Osteoblast (primary cell): ENCODE measurements at regions not wholly inside any gene's neighbourhood (a gene's known extent, or its start where the extent isn't known, plus 50 kb on each side); places are given as distances from the start of the nearest gene placed in this dataset.

Experiments used
- DNase-seq: peaks from one replicate; pipeline ENCODE4 v3.0.0; 2011; ENCODE audit warnings: low spot score, mixed read lengths; ENCODE audit not compliant: insufficient read length; ENCODE audit errors: missing footprints
- H2AFZ ChIP-seq: 2 replicates; pipeline ENCODE4 v1.6.0; 2011; ENCODE audit warnings: mild to moderate bottlenecking, low read length
- H3K27ac ChIP-seq: 2 replicates; pipeline ENCODE4 v1.5.1; 2011; ENCODE audit warnings: mild to moderate bottlenecking, low read depth, low read length, moderate library complexity
- H3K27me3 ChIP-seq: 2 replicates; pipeline ENCODE4 v1.6.0; 2012; ENCODE audit warnings: mild to moderate bottlenecking, control low read depth, inconsistent platforms, low read length, moderate library complexity; ENCODE audit not compliant: insufficient read depth
- H3K36me3 ChIP-seq: 2 replicates; pipeline ENCODE4 v1.5.1; 2011; ENCODE audit warnings: mild to moderate bottlenecking, low read length, control low read depth, moderate library complexity; ENCODE audit not compliant: insufficient read depth
- H3K4me1 ChIP-seq: 2 replicates; pipeline ENCODE4 v1.5.1; 2011; ENCODE audit warnings: mild to moderate bottlenecking, low read length, control low read depth, moderate library complexity; ENCODE audit not compliant: insufficient read depth
- H3K4me2 ChIP-seq: 2 replicates; pipeline ENCODE4 v1.6.0; 2011; ENCODE audit warnings: mild to moderate bottlenecking, low read length; ENCODE audit not compliant: insufficient read depth
- H3K4me3 ChIP-seq: fragments of 200-600 bp; sonication (generic); 3 replicates; pipeline ENCODE4 v1.5.1; 2012; ENCODE audit warnings: mild to moderate bottlenecking, low read length, inconsistent platforms; ENCODE audit not compliant: insufficient read depth
- H3K79me2 ChIP-seq: 2 replicates; pipeline ENCODE4 v1.6.0; 2012; ENCODE audit warnings: mild to moderate bottlenecking, low read length, control low read depth, inconsistent platforms; ENCODE audit not compliant: insufficient read depth
- H3K9me3 ChIP-seq: 2 replicates; pipeline ENCODE4 v1.5.1; 2011; ENCODE audit warnings: low read depth, low read length, control low read depth
- H4K20me1 ChIP-seq: 2 replicates; pipeline ENCODE4 v1.6.0; 2012; ENCODE audit warnings: mild to moderate bottlenecking, low read length, control low read depth; ENCODE audit not compliant: insufficient read depth
- TF ChIP-seq, protein P1 (sequence below): IDR thresholded peaks from 2 replicates; pipeline ENCODE4 v1.5.1; 2011; ENCODE audit warnings: mild to moderate bottlenecking, low read depth, low read length, moderate library complexity; ENCODE audit errors: extremely low read depth

DNA sequence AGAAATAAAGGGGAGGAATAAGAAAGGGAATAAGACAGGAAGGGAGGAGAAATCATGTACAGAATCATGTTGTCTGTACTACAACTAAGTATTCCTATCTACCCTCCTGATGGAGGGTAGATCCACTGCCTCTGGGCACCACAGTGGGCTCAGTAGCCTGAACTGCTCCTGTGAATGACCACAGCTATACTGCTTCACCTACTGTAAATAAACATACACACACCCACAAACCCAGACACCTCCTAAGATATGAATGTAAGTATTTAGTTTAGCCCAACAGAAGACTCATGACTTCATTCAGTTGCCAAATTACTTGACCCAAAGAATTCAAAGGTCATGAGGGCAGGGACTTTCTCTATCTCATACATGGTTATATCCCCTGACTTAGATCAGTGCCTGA lies 177.3 kb upstream of the C11orf58 start:
- H3K36me3 ChIP-seq: no peaks in the 10 kb centered on the region
- H3K79me2 ChIP-seq: no peaks in the 10 kb centered on the region
- H3K9me3 ChIP-seq: no peaks in the 10 kb centered on the region
- no peaks in the 10 kb centered on the region for H3K4me1 ChIP-seq
- no peak overlapping the region for H2AFZ ChIP-seq
- no peaks in the 10 kb centered on the region for H4K20me1 ChIP-seq
- no peak overlapping the region for H3K27ac ChIP-seq
- H3K4me3 ChIP-seq: no peak overlapping the region
- TF ChIP-seq, protein P1, sequence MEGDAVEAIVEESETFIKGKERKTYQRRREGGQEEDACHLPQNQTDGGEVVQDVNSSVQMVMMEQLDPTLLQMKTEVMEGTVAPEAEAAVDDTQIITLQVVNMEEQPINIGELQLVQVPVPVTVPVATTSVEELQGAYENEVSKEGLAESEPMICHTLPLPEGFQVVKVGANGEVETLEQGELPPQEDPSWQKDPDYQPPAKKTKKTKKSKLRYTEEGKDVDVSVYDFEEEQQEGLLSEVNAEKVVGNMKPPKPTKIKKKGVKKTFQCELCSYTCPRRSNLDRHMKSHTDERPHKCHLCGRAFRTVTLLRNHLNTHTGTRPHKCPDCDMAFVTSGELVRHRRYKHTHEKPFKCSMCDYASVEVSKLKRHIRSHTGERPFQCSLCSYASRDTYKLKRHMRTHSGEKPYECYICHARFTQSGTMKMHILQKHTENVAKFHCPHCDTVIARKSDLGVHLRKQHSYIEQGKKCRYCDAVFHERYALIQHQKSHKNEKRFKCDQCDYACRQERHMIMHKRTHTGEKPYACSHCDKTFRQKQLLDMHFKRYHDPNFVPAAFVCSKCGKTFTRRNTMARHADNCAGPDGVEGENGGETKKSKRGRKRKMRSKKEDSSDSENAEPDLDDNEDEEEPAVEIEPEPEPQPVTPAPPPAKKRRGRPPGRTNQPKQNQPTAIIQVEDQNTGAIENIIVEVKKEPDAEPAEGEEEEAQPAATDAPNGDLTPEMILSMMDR: no peak
- H3K27me3 ChIP-seq: no peaks in the 10 kb centered on the region
- DNase-seq: no peak
- H3K4me2 ChIP-seq: no peak overlapping the region

DNA sequence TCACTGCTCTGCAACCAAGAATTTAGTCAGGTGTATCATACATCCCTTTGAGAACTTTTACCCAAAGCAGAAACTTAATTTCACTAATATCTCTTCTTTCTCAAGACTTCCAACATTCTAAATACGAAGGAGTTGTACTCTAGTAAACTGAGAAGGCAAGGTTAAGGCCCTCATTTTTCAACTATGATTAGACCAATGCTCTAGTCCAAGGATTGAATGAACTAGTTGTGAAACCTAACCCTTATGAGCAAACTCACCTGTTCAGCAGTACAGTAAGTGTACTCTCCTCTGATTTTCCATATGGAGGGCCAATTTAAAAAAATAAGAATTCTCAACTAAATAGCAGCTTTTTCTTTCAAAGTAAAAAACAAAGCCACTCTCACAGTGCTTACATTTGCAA lies 180.0 kb upstream of the C11orf58 start:
- no peak overlapping the region for H3K4me3 ChIP-seq
- no peaks in the 10 kb centered on the region for H3K27me3 ChIP-seq
- H3K9me3 ChIP-seq: no peaks in the 10 kb centered on the region
- H3K4me2 ChIP-seq: no peak overlapping the region
- no peaks in the 10 kb centered on the region for H3K36me3 ChIP-seq
- TF ChIP-seq, protein P1: no peak
- no peak overlapping the region for H3K27ac ChIP-seq
- H3K4me1 ChIP-seq: no peaks in the 10 kb centered on the region
- H3K79me2 ChIP-seq: no peaks in the 10 kb centered on the region
- DNase-seq: no peak
- no peaks in the 10 kb centered on the region for H4K20me1 ChIP-seq
- no peak overlapping the region for H2AFZ ChIP-seq

DNA sequence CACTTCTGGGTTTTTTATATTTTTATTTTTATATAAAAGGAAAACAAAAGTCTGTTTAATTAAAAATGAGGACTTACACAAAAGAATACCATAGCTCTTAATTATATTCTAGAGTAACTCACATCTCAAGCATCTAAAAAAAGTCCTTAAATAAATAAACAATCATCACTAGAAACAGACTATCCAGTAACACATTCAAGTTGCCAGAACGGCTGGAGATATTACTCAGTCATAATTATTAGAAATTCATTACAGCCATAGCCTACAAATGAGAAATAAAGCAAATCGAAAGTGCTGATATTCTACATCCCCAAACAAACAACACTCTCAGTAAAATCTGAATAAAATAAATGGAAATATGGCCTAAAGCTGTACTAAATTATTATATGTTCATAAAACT lies 182.5 kb upstream of the C11orf58 start:
- Histone ChIP-seq H3K27ac (no peak overlapping the region), H3K4me3 (no peak overlapping the region), H3K36me3 (no peaks in the 10 kb centered on the region), H3K79me2 (no peaks in the 10 kb centered on the region), H3K4me1 (no peaks in the 10 kb centered on the region), H3K4me2 (no peak overlapping the region), H3K27me3 (no peaks in the 10 kb centered on the region), H4K20me1 (no peaks in the 10 kb centered on the region), H3K9me3 (no peaks in the 10 kb centered on the region), H2AFZ (no peak overlapping the region)
- no peak for DNase-seq
- TF ChIP-seq, protein P1: no peak

DNA sequence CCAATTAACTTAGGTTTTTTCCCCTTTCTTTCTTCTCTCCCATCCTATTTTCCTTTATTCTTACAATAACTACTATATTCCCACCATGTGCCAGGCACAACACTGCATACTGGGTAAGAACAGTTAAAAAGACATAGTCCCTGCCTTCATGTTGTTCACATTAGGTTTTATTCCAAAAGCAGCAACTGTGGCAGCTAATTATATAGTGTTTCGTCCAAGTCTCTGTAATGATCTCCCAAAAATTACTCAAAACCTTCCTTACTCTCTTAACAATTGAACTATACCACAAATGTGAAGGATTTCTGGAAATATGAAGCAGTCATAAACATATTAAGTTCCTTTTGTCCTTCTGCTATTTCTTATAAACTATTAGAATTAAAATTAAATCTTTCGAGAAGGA lies 184.1 kb upstream of the C11orf58 start:
- Histone ChIP-seq H4K20me1 (no peaks in the 10 kb centered on the region), H3K79me2 (no peaks in the 10 kb centered on the region), H3K27ac (no peak overlapping the region), H3K36me3 (no peaks in the 10 kb centered on the region), H3K9me3 (no peaks in the 10 kb centered on the region), H3K4me2 (no peak overlapping the region), H3K27me3 (no peaks in the 10 kb centered on the region), H2AFZ (no peak overlapping the region), H3K4me1 (no peaks in the 10 kb centered on the region), H3K4me3 (no peak overlapping the region)
- TF ChIP-seq, protein P1: no peak
- DNase-seq: no peak
